ENCODE measurements at regions not wholly inside any gene's neighbourhood (a gene's known extent, or its start where the extent isn't known, plus 50 kb on each side); places are given as distances from the start of the nearest gene placed in this dataset.

GRCh38 chr2:16082276-16082675 is 141.9 kb downstream of the MYCN start:
- TF ChIP-seq CTCF (IDR thresholded peaks at IDR 0.05): no peak
- TF ChIP-seq POLR2A (IDR thresholded peaks at IDR 0.05): no peak

All from thyroid gland (tissue), 4 donors.